ENCODE measurements at regions not wholly inside any gene's neighbourhood (a gene's known extent, or its start where the extent isn't known, plus 50 kb on each side); places are given as distances from the start of the nearest gene placed in this dataset.

- TF ChIP-seq CTCF (IDR thresholded peaks at IDR 0.05; ENCODE audit: borderline replicate concordance, insufficient read depth, low read depth, low read length) = no peak
- no peak overlapping the region for H3K4me3 ChIP-seq (ENCODE audit: low read depth, low read length)
Observed at GRCh38 chr4:101500742-101501141, 153.4 kb upstream of the PPP3CA start.

- no peak overlapping the region for H3K4me3 ChIP-seq (ENCODE audit: low read depth, low read length)
- TF ChIP-seq CTCF (IDR thresholded peaks at IDR 0.05; ENCODE audit: borderline replicate concordance, insufficient read depth, low read depth, low read length) = no peak
Observed at GRCh38 chr4:101475246-101475645, 127.9 kb upstream of the PPP3CA start.

GRCh38 chr4:101471201-101471600, 123.9 kb upstream of the PPP3CA start:
- no peak for TF ChIP-seq CTCF (IDR thresholded peaks at IDR 0.05; ENCODE audit: borderline replicate concordance, insufficient read depth, low read depth, low read length)
- no peak overlapping the region for H3K4me3 ChIP-seq (ENCODE audit: low read depth, low read length)

GRCh38 chr4:101464596-101464995, 117.3 kb upstream of the PPP3CA start:
- no peak overlapping the region for H3K4me3 ChIP-seq (ENCODE audit: low read depth, low read length)
- TF ChIP-seq CTCF (IDR thresholded peaks at IDR 0.05; ENCODE audit: borderline replicate concordance, insufficient read depth, low read depth, low read length) = no peak

GRCh38 chr4:101458914-101459313, 111.6 kb upstream of the PPP3CA start:
- no peak for TF ChIP-seq CTCF (IDR thresholded peaks at IDR 0.05; ENCODE audit: borderline replicate concordance, insufficient read depth, low read depth, low read length)
- no peak overlapping the region for H3K4me3 ChIP-seq (ENCODE audit: low read depth, low read length)

GRCh38 chr4:101458473-101458872, 111.1 kb upstream of the PPP3CA start:
- no peak overlapping the region for H3K4me3 ChIP-seq (ENCODE audit: low read depth, low read length)
- no peak for TF ChIP-seq CTCF (IDR thresholded peaks at IDR 0.05; ENCODE audit: borderline replicate concordance, insufficient read depth, low read depth, low read length)

- no peak for TF ChIP-seq CTCF (IDR thresholded peaks at IDR 0.05; ENCODE audit: borderline replicate concordance, insufficient read depth, low read depth, low read length)
- no peak overlapping the region for H3K4me3 ChIP-seq (ENCODE audit: low read depth, low read length)
Observed at GRCh38 chr4:101451086-101451485, 103.8 kb upstream of the PPP3CA start.

Data from GM12875 (cell line).